HG03095 (cell line): ENCODE measurements at regions not wholly inside any gene's neighbourhood (a gene's known extent, or its start where the extent isn't known, plus 50 kb on each side); places are given as distances from the start of the nearest gene placed in this dataset.

Experiments used
- ATAC-seq: cut with Tn5 transposase; IDR thresholded peaks from one replicate; pipeline ENCODE4 v1.9.1; 2021; ENCODE audit warnings: moderate library complexity; ENCODE audit not compliant: unreplicated experiment

DNA sequence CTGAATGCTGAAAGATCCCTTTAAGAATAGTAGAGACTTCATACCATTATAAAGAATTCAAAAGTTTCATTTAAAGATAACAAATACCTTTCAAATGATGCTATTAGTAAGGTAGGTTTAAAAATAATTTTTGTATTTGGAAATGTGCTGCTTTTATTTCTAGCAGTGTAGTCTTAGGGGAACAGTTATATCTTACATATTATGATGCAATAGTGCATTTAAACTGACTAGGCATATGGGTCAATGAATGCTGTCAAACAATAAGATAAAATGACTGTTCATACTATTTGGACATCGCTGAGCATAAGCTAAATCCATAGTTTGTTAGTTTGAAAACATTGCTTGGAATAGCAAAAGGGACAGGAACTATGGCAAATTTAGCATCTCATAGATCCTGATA lies 354.8 kb upstream of the SEMA3A start:
- no peak for ATAC-seq

DNA sequence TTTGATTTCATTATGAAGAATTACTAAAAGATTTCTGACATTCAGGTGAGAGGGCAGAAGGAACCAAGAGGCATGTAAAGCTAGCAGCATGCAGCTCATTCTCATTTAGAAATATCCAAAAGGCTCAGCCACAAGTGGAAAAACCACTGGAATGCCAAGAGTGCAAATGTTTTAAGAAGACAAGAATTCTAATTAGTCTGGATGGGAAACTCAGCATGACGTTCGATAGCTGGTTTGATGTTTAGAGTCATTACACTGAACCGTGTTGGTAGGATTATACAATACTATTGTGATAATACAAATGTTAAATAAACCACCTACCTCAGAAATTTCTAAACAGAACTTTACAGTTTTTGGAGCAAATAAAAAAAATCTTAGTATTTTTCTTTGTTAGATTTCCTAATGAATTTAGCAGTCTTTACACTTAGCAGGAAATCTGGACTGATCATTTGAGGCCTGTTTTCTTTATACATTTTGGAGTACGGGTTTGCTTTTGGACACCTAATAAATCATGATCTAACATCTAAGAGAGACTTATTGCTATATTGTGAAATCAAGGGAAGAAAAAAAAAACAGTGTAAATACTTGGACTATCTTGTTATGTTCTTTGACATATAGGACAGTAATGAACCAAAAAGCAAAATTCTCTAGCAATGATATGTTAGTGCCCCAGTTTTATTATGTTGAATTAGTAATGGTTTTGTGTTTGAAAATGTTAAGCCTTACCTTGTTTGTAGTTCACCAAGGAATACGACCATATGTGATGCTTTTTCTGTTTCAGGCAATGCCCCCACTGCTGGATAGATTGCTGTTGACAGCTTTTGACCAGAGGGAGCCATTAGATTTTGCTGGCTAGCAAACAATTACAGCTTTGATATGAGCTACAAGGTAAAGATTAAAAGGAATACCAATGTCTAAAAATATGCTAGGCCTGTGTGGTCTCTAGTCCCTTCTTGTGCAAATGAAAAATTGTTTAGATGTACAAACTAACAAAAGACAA lies 354.1 kb upstream of the SEMA3A start:
- no peak for ATAC-seq

DNA sequence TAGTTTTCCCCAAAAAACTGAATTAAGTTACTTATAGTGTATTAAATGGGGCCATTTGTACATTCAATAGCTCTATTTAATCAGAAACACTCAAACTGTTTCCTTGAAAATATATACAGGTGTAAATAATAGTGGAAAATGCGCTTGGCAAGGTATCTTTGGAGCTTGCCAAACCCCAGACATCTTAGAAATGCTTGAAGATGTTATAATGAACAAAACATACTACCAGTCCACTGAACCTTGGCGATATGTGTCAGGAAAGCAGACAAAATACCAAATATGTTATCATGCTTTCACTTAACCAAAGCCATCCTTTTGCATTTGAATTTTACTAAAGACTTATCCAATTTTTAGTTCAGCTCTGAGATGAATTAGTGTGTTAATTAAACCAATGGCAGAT lies 352.7 kb upstream of the SEMA3A start:
- no peak for ATAC-seq

DNA sequence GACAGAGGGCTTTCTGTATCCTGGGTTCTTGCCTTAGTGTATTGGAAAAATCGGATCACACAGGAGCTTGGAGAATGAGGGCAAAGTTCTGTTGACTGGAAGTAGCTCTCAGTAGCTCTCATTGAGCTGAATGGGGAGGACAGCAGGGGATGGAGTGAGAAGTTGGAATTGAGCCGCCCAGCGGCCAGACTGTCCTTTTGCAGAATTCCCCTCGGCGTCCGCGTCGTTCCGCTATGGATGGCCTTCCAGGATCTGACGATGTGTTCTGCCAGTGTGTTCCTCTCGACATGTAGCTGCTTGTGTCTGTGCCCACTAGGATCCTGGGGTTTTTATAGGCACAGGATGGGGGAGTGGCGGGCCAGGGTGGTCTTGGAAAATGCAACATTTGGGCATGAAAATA lies 351.8 kb upstream of the SEMA3A start:
- ATAC-seq = no peak

DNA sequence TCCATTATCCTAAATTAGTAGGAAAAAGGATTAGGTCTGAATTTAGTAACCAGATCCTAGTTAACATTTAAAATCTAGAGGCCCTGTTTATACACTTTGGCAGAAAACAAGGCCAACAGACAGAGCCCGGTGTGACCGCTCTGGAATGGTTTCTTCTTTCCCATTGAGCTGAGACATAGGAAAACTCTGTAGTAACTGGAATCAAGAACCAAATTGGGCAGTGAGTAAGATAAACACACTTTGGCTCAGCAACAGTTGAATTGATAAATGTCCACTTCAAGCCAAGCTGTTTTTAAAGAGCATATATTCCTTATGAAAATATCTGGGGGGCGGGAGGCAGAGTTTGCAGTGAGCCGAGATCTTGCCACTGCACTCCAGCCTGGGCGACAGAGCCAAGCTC lies 343.7 kb upstream of the SEMA3A start:
- no peak for ATAC-seq

DNA sequence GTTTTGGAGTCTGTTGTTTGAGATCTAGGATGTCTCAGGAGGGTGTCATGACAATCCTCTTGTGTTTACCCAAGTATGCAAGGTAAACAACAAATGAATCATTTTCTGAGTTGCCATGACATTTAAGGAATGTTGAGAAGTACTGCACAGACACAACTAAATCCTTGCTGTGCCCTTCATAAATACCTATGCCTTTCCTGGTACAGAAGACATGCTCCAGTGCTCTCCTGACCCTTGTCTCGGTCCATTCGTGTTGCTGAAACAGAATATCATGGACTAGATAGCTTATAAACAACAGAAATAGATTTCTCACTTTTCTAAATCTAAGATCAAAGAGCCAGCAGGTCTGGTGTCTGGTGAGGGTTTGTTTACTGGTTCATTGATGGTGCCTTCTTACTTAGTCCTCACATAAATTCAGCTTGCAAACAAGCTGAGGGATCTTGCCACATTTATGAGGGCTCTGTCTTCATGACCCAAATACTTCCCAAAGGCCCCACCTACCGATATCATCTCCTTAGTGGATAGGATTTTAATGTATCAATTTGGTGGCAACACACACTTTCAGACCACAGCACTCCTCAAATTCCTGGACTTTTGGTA lies 341.8 kb upstream of the SEMA3A start:
- no peak for ATAC-seq

DNA sequence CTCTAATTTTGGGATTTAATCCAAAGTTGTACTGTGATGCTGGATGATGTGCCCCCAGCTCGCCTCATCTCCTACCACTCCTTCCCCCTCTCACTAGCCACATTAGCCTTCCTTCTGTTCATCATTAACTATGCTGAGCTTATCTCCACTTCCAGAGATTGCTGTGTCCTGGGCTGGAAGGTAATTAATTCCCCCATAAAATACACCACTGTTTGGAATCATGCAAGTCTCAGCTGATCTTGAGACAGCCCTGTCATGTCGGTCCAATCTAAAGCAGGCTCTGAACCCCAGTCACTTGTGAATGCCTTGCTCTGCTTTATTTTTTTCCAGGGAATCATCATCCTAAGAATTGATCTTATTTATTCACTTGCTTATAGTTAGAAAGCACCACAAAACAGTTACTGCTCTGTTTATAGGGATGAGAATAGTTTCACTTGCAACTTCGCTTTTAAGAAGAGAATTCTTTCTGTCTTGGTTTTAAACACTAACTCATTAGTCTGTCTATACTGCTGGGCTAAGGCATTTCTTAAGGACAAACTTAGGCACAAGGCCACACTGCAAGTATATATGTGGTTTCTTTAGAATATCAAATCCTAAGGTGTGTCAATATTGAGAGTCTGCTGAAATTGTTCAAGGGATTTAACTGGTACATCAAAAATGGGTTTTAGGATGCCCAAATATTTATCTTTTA lies 341.1 kb upstream of the SEMA3A start:
- no peak for ATAC-seq

DNA sequence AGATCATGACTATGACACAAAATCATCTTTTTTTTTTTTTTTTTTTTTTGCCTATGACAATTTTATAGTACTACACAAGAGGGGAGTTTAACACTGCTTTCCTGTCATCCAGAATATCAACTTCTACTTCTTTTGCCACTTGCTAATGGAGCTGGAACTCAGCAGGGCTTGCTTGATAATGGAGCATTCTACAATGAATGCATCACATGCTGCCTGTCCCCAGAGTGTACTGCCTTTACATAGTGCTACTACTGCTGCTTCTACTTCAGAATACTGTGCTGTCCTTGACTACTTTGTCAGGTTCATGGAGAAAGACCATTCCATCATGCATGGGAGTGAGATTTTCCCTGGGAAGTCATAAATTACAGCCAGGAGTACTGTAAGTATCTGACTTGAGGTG lies 338.6 kb upstream of the SEMA3A start:
- ATAC-seq = no peak

DNA sequence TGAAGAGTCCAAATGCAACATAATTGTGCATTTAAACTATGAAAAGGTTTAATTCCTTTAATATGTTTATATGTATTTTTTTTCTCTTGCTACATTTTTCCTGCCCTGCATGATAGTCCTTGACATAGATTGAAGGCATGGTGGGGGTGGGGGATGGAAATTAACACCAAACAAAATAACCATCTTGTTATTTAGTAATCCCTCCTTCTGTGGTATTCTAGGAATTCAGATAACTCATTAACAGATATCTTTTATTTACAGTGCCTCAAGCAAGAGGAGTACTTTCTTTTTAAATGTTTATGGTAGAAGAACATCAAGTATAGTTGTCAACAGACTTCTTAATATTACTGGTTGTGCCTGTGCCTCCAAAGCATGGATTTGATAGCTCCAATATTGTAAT lies 337.6 kb upstream of the SEMA3A start:
- ATAC-seq = no peak

DNA sequence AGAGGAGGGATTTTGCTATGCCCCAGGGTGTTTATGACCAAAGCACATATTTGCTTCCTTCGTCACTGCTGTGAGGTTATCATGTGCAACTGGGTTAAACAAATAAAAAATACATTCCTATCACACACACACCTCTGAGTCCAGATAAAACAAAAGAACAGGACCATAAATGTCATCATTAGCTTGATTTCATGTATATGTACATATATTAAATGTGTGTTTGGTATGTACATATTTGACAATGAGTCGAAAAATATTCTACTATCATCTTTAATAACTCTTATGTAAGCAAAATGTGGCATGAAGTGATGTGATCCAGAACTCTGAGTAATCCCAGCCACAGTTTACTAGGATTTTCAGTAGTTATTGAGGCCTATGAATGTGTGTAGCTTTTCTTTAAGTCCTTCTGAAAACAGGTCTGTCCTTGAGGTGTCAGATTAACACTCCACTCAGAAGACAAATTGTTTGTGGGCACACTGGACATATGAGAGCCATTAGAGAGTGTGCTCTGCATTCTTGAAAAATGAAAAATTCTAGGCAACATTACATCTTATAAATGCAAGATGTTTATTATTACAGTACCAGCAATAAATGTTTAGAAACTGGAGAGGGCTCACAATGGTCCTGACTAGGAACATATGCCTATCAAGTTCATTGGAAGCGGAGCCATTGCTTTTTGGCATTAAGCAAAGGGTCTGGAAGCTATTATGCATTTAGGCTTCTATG lies 335.1 kb upstream of the SEMA3A start:
- no peak for ATAC-seq

DNA sequence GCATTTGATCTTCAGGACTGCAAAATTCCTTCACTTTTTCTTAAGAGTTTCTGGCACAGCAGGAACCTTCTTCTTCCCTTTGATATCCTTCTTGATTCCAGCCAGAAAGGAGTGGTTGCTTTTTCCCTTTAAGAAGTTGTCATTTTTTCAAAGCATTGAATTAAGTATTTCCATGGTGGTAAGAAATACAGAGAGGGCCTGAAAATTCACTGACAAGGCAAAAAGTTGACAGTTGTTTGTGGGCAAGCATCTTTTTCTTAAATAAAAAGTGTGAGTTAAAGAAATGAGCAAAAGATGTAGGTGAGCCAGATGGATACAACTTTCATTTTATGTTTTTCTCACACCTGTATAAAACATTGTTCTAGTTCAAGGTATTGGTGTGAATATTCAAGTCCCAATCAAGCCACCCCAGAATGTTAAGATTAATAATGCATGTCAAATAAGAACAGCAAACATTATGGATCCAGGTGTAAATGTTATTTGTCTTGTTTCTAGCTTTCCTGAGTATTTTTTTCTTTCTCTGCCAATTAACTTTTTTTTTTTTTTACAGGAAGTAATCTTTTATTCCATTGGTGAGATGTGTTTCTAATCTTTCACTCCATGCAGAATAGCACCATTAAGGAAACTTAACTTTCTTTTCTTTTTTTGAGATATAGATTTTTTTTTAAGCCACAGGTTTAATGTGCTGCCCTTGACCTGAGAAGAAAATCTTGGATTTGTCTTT lies 334.3 kb upstream of the SEMA3A start:
- ATAC-seq = no peak

DNA sequence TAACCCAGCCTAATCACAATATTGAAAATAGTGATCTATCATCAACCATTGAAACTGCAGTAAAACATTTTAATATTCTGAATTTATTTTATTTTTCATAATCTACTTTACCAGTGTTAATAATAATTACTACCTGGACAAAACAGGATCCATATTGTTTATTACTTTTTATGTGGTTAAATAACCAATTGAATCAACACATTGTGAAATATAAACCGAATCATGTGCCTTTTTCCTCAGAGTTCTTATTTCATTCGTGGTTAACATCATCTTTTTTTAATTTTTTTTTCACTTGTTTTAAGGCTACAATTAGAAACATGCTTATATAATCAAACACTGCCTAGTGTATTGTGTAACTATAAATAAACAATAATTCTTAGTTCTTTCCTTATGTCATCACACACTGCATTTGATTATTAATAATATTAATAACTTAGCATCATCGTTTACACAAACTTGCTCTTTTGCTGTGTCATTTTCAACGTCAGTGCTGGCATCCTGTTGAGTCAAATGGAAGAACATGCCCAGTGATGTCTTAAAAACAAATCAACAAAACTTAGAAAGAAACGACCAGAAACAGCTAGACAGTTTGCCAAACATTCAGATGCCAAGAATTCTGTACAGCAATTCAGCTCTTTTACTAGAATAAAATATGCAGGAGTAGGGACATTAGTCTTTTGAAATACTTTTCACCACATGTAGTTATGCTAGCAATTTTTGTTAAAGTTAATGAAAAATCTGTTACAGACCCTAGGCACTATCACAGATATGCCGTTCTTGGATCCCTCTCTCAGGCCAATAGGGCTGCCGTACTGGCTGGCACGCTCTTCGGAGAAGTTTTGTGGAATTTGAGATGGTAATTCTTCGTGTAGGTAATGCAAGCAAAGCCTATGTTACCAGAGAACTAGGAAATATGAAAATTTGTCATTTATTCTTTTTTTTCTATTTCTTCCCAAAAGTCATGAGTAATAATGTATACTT lies 330.4 kb upstream of the SEMA3A start:
- ATAC-seq = no peak

DNA sequence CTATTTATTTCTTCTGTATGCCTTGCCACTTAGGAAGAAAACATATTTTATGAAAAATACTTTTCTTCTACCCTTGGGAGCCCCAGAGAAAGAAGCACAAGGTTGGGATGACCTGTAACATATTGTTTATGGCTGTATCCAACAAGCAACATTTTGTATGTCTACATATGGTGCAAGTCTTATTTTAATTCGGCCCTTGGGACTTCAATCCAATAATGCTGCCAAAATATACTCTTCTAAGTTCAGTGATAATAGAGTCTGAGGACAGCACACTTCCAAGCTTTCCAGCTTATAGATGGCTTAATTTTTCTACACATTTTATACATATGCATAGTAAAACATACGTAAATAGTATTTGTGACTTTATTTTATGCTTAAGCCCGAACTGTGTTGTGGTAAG lies 318.5 kb upstream of the SEMA3A start:
- no peak for ATAC-seq

DNA sequence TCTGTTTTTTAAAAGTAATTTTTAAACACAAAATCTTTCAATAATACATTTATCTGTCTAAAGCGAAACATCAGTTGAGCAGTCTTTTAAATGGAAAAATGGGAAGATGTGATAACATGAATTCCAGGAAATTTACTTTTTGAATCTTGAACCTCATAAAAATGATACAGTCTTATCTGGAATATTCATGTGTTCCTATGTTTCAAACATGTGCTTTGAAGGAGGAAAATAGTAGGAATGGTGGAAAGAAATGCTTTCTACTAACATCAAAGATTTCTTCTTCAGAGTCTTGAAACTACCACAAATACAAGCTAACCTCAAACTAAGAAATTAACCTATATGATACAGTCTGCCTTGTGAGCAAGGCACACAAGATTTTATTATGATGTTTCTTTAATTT lies 317.5 kb upstream of the SEMA3A start:
- no peak for ATAC-seq

DNA sequence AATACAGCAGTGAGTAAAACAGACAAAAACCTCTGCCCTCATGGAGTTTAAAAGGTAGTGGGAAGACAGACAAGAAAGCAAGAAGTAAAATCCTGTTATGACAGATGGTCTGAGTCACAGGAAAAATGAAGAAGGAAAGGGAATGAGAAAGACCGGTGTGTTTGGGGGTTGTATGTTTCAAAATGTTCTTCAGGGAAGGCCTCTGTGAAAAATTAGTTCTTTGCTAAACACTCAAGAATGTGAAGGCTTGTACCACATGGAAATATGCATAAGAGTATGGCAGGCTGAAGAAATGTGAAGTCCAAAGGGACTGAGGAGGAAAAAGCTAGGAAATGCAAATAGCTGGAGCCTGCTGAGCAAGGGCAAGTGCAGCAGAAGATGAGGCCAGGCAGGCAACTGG lies 315.9 kb upstream of the SEMA3A start:
- no peak for ATAC-seq

DNA sequence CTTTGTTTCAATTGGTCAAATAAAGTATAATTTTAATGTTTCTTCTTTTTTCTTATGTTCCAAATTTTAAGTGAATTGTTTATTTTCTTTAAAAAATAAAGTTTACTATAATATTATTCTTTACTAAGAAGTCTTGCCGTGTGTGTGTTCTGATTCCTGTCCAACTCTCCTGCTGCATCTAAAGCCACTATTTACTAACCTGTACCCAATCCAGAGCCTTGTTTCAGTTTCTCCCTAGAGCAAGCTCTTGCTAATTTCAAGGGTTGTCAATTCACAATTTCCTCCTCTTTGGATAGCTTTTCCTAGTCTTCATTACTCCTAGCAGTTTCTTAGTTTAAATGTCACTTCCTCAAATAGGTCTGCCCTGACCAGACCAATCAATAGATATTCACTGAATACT lies 314.9 kb upstream of the SEMA3A start:
- no peak for ATAC-seq

DNA sequence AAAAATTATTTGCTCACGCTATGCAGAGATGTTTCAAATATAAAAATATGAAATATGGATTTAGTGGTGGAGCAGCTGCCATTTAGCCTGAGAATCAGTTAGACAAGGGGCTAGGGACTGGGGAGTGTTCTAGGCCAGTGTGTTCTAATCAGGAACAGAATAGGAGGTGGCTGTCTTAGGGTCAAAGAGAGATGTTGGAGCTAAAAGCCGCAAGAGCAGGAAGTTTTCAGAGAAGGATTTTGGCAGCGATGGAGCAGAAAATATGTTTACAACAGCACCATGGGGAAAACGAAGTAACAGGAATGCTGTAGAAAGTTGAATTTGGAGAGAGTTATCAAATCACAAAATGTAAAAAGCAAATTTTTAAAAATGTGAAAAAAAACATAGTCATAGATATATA lies 314.0 kb upstream of the SEMA3A start:
- ATAC-seq = no peak

DNA sequence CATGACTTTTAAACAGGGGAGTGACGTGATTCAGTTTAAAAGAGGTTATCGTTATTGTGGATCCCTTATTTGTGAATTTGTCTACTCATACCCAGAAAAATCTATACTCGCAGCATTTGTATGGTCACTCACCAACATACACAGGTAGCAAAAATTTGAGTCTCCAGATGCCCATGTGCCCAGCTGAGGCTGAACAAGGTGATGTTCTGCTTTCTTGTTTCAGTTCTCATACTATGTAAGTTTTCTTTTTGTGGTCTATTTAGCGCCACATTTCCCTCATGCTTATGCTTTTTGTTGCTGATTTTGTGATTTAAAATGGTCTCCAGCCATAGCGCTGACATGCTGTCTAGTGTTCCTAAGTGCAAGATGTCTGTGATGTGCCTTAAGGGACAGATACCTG lies 312.9 kb upstream of the SEMA3A start:
- ATAC-seq = no peak

DNA sequence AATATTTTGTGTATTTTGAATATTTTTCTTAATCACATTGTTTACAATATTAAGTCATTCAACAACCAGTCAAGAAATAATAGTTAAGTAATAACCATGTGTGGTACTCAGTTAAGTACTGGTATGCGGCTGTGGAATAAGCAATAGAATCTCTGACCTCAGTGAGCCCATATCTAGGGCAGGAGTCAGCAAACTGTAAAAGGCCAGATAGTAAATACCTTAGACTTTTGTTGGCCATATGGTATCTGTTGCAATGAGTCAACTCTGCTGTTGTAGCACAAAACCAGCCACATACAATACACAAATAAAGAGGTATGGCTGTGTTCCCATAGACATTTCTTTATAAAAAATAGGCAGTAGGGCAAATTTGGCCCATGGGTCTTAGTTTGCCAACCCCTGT lies 311.6 kb upstream of the SEMA3A start:
- no peak for ATAC-seq
